Right renal cortex interstitium (tissue), 3 donors: ENCODE measurements at regions not wholly inside any gene's neighbourhood (a gene's known extent, or its start where the extent isn't known, plus 50 kb on each side); places are given as distances from the start of the nearest gene placed in this dataset.

Experiments
- DNase-seq, 3 donors: peaks; one replicate each; pipeline ENCODE4 v3.0.0-alpha.2; 2013; ENCODE audit warnings: low read depth in 3 of 3, low spot score in 2 of 3

- DNase-seq, result no peak
Measured at GRCh38 chr20:56865055-56865454, 235.9 kb downstream of the TFAP2C start.

DNA sequence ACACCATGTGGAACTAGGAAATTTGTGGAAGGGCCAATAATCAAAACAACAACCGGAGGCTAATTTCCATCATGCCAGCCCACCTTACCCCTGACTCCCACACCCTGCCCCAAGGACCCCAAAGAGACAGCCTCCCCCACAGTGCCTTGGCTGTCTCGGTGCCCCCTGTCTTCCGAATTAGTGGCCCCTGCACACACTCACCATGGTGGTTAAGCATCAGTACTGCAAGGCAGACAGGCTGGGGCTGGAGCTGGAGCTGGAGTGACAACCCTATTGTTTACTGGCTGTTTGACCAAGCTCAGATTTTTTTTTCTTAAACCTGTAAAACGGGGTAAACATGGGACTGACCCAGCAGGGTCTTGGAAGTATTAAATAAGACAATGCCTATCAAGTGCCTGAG, 238.0 kb downstream of the TFAP2C start:
- DNase-seq, result no peak

DNA sequence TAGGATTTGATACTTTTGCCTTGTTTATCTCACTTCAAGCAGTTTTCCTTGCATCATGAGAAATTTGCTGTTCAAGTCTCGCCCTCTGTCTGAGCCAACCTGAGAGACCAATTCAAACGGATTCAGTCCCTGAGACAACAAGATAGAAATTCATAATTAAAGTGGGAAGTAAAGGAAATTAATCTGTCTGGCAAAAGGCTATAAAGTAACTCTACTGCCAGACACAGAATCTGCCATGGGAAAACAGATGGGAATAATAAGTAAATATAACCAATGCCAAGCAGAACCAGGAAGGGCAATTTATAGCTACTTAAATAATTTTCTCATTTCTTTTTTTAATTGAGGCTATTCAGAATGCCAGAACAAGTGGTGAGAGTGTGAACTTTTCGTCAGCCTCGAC, 239.6 kb downstream of the TFAP2C start:
- DNase-seq, result no peak

- DNase-seq, result no peak
Measured at GRCh38 chr20:56870271-56870670, 241.2 kb downstream of the TFAP2C start.

DNA sequence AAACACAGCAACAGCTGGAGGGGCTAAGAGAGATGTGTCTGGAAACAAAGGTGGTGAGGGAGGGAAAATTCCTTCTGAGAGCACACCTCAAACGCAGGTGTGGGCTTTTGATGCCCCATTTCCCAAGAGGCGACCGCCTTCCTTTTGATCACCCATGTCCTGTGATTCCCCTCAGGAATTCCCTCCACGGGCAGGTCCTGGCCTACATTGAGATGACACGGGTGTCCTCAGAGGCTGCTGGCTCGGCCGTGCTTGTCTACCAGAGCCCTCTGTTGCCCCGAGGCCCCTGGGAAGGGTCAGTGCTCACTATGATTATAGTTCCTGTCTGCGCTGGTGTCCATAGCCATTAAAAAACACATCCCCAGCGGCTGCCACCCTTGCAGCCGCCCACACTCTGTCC, 242.6 kb downstream of the TFAP2C start:
- DNase-seq, result no peak

GRCh38 chr20:56872620-56873458, 243.7 kb downstream of the TFAP2C start:
- no peak for DNase-seq

DNA sequence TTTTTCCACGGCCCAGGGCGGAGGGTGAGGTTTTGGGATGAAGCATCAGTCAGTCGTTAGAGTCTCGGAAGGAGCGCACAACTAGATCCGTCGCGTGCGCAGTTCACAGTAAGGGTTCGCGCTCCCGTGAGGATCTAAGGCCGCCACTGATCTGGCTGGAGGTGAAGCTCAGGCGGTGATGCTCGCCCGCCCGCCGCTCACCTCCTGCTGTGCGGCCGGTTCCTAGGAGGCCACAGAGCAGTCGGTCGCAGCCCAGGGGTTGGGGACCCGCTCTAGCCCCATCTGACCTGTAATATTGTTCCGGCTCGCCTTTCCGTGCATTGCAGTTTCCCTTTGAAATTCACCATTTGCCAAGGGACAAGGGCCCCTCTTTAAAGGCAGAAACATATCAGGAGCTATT, 244.7 kb downstream of the TFAP2C start:
- DNase-seq, result no peak

DNA sequence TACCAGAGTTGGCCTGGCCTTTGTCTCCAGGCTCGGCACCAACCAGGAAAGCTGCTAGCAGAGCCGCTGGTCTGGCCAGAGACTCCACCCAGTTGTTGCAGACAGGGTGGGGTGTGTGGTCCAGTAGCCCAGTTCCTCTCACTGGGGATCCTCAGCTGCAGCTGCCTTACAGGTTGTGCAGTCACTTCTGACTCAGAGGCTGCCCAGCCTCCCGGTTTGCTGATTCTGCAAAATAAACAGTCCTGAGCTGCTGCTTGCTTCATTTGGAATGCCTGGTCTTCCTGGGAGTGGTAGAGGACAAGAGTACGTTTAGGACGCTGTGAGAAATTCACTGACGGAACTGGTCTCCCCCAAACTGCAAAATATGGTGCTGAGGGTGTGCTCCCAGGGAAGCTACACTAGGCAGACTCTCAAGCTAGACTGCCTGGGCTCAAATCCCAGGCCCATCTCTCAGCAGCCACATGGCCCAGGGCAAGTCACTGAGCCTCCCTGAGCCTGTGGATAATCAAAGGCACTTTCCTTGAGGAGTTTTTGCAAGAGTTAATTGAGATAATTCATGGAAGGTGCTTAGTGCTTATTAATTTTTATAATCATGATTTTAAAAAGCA, 246.1 kb downstream of the TFAP2C start:
- no peak for DNase-seq

GRCh38 chr20:56875803-56876202, 246.7 kb downstream of the TFAP2C start:
- DNase-seq, result no peak

- DNase-seq, result no peak
Measured at GRCh38 chr20:56885521-56885920, 256.4 kb downstream of the TFAP2C start.

DNA sequence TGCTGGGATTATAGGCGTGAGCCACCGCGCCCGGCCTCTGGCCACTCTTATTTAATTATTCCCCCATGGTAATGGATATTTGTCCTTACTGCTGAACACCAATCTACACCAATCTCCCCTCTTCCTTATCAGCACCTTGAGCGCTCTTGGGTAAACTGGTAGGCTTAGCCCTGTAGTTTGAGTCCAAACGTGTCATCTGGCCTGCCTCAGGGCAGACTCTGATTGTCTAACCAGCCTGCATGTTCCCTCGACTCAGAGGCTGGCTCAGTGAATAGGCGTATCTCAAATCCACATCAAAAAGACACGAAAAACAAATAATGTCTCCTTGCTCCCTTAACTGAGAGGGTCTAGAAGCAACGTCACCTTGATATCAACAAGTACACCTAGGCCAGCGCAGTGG, 260.9 kb downstream of the TFAP2C start:
- no peak for DNase-seq

DNA sequence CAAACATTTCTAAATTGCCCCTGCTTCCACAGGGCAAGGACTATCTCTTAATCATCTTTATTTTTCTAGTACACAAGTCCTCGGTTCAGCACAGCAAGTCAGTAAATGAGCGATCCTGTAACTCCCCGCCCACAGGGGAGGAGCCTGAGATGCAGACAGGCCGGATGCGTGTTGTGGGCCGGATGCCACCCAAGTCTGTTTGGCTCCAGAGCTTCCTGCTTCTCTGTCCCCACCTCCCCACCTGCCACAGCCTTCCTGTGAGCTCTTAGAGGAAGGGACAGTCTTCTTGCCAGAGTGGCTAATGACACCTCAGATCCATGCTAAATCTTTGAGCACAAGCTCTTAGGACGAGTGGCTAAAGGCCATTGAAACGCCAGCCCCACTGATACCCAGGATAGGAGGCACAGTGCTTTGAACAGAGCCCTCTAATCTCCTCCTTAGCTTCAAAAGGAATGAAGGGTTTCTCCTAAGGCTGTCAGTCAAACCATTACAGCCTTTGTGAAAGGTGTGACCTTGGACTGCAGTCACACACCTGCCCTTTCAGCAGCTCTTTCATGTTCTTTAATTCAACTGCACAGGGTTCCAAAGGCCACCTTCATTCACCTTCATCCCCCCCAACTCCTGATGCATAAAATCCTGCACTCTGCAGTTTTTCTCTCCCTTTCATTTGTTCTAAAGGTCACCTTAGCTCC, 264.3 kb downstream of the TFAP2C start:
- DNase-seq, result no peak

DNA sequence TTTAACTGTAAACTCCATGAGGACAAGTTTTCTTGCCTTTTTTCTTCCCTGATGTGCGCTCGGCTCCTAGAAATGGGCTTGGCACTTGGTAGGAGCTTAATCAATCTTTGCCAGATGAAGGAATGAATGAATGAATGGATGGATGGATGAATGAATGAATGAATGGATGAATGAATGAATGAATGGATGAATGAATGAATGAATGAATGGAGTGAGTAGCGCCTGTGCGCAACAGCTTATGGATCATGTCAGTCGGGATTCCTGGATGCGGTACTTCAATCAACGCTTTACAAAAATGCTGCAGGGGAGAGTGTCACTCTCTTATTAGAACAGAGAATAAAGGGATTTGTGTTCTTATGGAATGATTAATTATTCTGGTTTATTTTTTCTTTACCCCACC, 267.3 kb downstream of the TFAP2C start:
- DNase-seq, result no peak

GRCh38 chr20:56897318-56897957, 268.3 kb downstream of the TFAP2C start:
- DNase-seq, result no peak

GRCh38 chr20:56897958-56898349, 268.8 kb downstream of the TFAP2C start:
- DNase-seq, result no peak

- DNase-seq, result no peak
Measured at GRCh38 chr20:56899506-56899905, 270.4 kb downstream of the TFAP2C start.

- no peak for DNase-seq
Measured at GRCh38 chr20:56900252-56900651, 271.1 kb downstream of the TFAP2C start.

DNA sequence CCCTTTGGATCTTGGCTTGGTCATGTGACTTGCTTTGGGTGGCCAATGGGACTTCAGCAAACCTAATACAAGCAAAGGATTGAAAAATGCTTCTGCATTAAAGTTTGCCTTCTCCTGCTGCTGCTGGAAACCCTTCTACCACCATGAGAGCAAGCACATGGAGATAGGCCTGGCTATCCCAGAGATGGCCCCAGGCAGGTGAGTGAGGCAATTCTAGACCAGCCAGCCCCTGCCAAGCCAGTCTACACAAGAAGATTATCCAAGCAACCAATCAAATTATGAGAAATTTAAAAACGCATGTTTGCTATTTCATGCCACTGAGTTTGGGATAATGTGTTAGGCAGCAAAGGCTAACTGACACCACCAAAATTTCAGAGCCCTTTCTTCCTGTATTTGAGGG, 274.3 kb downstream of the TFAP2C start:
- no peak for DNase-seq

- no peak for DNase-seq
Measured at GRCh38 chr20:56903858-56904257, 274.8 kb downstream of the TFAP2C start.

DNA sequence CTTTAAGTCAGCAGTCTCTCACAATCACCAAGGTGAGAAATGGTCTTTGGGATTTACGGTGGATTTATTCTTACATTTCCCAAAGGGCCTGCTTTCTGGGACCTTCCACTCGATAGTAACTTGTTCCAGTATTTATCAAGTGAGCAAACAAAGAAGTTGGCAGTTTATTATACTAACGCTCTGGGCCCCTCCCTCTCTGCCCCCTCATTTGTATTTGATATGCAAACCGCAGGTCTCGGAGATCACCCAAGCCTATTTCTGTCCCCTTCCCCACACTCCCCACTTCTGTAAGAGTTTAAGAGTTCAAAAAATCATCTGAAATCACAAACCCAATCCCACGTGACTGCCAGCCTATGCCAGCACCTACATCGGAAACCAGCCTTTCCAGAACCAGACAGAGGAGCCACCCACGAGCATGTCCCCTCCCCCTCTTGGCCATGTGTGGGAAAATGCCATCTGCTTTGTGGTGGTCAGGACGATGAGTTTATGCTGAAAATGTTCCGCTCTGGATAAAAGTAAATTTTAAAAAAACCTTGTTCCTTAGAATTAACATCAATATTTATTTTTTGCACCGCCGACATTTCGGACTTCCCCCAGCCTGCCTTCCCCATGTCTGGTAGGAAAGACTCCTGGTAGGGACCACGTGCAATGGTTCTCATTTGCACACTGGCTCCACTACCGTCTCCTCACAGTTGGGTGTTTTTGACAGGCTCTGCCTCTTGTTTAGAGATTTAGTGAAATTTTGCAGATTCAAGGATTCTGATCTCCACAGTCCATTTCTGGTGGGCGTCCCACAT, 281.0 kb downstream of the TFAP2C start:
- no peak for DNase-seq

GRCh38 chr20:56911946-56912345, 282.8 kb downstream of the TFAP2C start:
- no peak for DNase-seq
